HUES6 (cell line): ENCODE measurements at regions not wholly inside any gene's neighbourhood (a gene's known extent, or its start where the extent isn't known, plus 50 kb on each side); places are given as distances from the start of the nearest gene placed in this dataset.
"Not testable (repeated sequence)": the region's sequence is repeated elsewhere in the genome, so short reads cannot be mapped to it uniquely, and the experiment has no call there.

Experiments
- H3K27ac ChIP-seq: 2 replicates; pipeline ENCODE4 v1.7.0; 2013; ENCODE audit warnings: low read depth, mild to moderate bottlenecking, low read length, inconsistent platforms
- H3K27me3 ChIP-seq: 2 replicates; pipeline ENCODE4 v1.6.1; 2013; ENCODE audit warnings: low read length; ENCODE audit not compliant: control insufficient read depth, insufficient read depth
- H3K36me3 ChIP-seq: 2 replicates; pipeline ENCODE4 v1.6.1; 2013; ENCODE audit warnings: low read length; ENCODE audit not compliant: control insufficient read depth, insufficient read depth
- H3K4me1 ChIP-seq: 2 replicates; pipeline ENCODE4 v1.6.1; 2013; ENCODE audit warnings: low read length; ENCODE audit not compliant: control insufficient read depth, insufficient read depth
- H3K4me3 ChIP-seq: 2 replicates; pipeline ENCODE4 v1.5.1; 2013; ENCODE audit warnings: low read depth, low read length
- H3K9ac ChIP-seq: one replicate; pipeline ENCODE4 v1.6.1; 2013; ENCODE audit warnings: mild to moderate bottlenecking, low read length
- H3K9me3 ChIP-seq: 2 replicates; pipeline ENCODE4 v1.6.1; 2013; ENCODE audit warnings: low read depth, low read length; ENCODE audit not compliant: control insufficient read depth, insufficient read depth

GRCh38 chr19:30105727-30106126, 163.7 kb downstream of the URI1 start:
- no peak overlapping the region for H3K9ac ChIP-seq
- no peak overlapping the region for H3K27ac ChIP-seq
- no peak overlapping the region for H3K4me3 ChIP-seq
- no peaks in the 10 kb centered on the region for H3K36me3 ChIP-seq
- H3K9me3 ChIP-seq = 0 out of 2 replicates have a peak, but pooled peaks cover 3% of the 10 kb centered on the region
- no peaks in the 10 kb centered on the region for H3K4me1 ChIP-seq
- H3K27me3 ChIP-seq = no peaks in the 10 kb centered on the region

GRCh38 chr19:30106417-30107095, 164.5 kb downstream of the URI1 start:
- Histone ChIP-seq H3K36me3 (no peaks in the 10 kb centered on the region), H3K4me3 (no peak overlapping the region), H3K4me1 (no peaks in the 10 kb centered on the region), H3K27me3 (no peaks in the 10 kb centered on the region), H3K9ac (no peak overlapping the region), H3K9me3 (0 out of 2 replicates have a peak, but pooled peaks cover 3% of the 10 kb centered on the region), H3K27ac (no peak overlapping the region)

GRCh38 chr19:30107251-30107650, 165.2 kb downstream of the URI1 start:
- no peaks in the 10 kb centered on the region for H3K4me1 ChIP-seq
- no peaks in the 10 kb centered on the region for H3K27me3 ChIP-seq
- no peak overlapping the region for H3K9ac ChIP-seq
- no peak overlapping the region for H3K27ac ChIP-seq
- H3K9me3 ChIP-seq = no peaks in the 10 kb centered on the region
- no peaks in the 10 kb centered on the region for H3K36me3 ChIP-seq
- H3K4me3 ChIP-seq = no peak overlapping the region

GRCh38 chr19:30109565-30109964, 167.5 kb downstream of the URI1 start:
- Histone ChIP-seq H3K27me3 (no peaks in the 10 kb centered on the region), H3K9ac (no peak overlapping the region), H3K27ac (no peak overlapping the region), H3K9me3 (no peaks in the 10 kb centered on the region), H3K4me1 (no peaks in the 10 kb centered on the region), H3K36me3 (no peaks in the 10 kb centered on the region), H3K4me3 (no peak overlapping the region)

- Histone ChIP-seq H3K9ac (no peak overlapping the region), H3K9me3 (no peaks in the 10 kb centered on the region), H3K36me3 (no peaks in the 10 kb centered on the region), H3K27me3 (no peaks in the 10 kb centered on the region), H3K4me1 (no peaks in the 10 kb centered on the region), H3K4me3 (no peak overlapping the region), H3K27ac (no peak overlapping the region)
Observed at GRCh38 chr19:30111021-30111855, 169.2 kb downstream of the URI1 start.

GRCh38 chr19:30112171-30112570, 170.1 kb downstream of the URI1 start:
- H3K27ac ChIP-seq = no peak overlapping the region
- no peaks in the 10 kb centered on the region for H3K4me1 ChIP-seq
- no peaks in the 10 kb centered on the region for H3K27me3 ChIP-seq
- H3K4me3 ChIP-seq = no peak overlapping the region
- H3K36me3 ChIP-seq = no peaks in the 10 kb centered on the region
- H3K9me3 ChIP-seq = no peaks in the 10 kb centered on the region
- H3K9ac ChIP-seq = no peak overlapping the region

- H3K4me1 ChIP-seq = no peaks in the 10 kb centered on the region
- H3K9me3 ChIP-seq = no peaks in the 10 kb centered on the region
- no peak overlapping the region for H3K4me3 ChIP-seq
- no peak overlapping the region for H3K27ac ChIP-seq
- no peak overlapping the region for H3K9ac ChIP-seq
- no peaks in the 10 kb centered on the region for H3K36me3 ChIP-seq
- H3K27me3 ChIP-seq = no peaks in the 10 kb centered on the region
Observed at GRCh38 chr19:30112666-30113065, 170.6 kb downstream of the URI1 start.

- Histone ChIP-seq H3K36me3 (no peaks in the 10 kb centered on the region), H3K4me1 (no peaks in the 10 kb centered on the region), H3K27ac (no peak overlapping the region), H3K4me3 (no peak overlapping the region), H3K9me3 (no peaks in the 10 kb centered on the region), H3K9ac (no peak overlapping the region), H3K27me3 (no peaks in the 10 kb centered on the region)
Observed at GRCh38 chr19:30113186-30113585, 171.1 kb downstream of the URI1 start.

GRCh38 chr19:30114095-30114494, 172.1 kb downstream of the URI1 start:
- H3K4me3 ChIP-seq, H3K9me3 ChIP-seq, H3K4me1 ChIP-seq, H3K27ac ChIP-seq, H3K27me3 ChIP-seq, H3K9ac ChIP-seq, H3K36me3 ChIP-seq: not testable (repeated sequence)

- Histone ChIP-seq H3K27ac (no peak overlapping the region), H3K9me3 (no peaks in the 10 kb centered on the region), H3K36me3 (no peaks in the 10 kb centered on the region), H3K4me1 (no peaks in the 10 kb centered on the region), H3K9ac (no peak overlapping the region), H3K4me3 (no peak overlapping the region), H3K27me3 (no peaks in the 10 kb centered on the region)
Observed at GRCh38 chr19:30115947-30116346, 173.9 kb downstream of the URI1 start.

- Histone ChIP-seq H3K9ac (no peak overlapping the region), H3K9me3 (no peaks in the 10 kb centered on the region), H3K27ac (no peak overlapping the region), H3K4me3 (no peak overlapping the region), H3K27me3 (no peaks in the 10 kb centered on the region), H3K4me1 (no peaks in the 10 kb centered on the region), H3K36me3 (no peaks in the 10 kb centered on the region)
Observed at GRCh38 chr19:30116530-30116929, 174.5 kb downstream of the URI1 start.
